ENCODE measurements at regions not wholly inside any gene's neighbourhood (a gene's known extent, or its start where the extent isn't known, plus 50 kb on each side); places are given as distances from the start of the nearest gene placed in this dataset.
A peak's percentile ranks its signal among the peaks of the same experiment; 100 is the strongest.
"Not testable (repeated sequence)": the region's sequence is repeated elsewhere in the genome, so short reads cannot be mapped to it uniquely, and the experiment has no call there.

- no peak overlapping the region for H2AFZ ChIP-seq (ENCODE audit: low read depth, low read length)
- H3K9me3 ChIP-seq (ENCODE audit: low read length), result peaks cover 4% of the 10 kb centered on the region
- no peak overlapping the region for H3K4me3 ChIP-seq (ENCODE audit: low read length)
- H3K36me3 ChIP-seq (ENCODE audit: insufficient read depth, low read length), result no peaks in the 10 kb centered on the region
- H3K27me3 ChIP-seq (ENCODE audit: insufficient read depth, low read length), result no peaks in the 10 kb centered on the region
- no peaks in the 10 kb centered on the region for H3K4me1 ChIP-seq (ENCODE audit: insufficient read depth, low read length)
These were observed 102.9 kb downstream of the LRRN1 start for GRCh38 chr3:3902161-3902560.

DNA sequence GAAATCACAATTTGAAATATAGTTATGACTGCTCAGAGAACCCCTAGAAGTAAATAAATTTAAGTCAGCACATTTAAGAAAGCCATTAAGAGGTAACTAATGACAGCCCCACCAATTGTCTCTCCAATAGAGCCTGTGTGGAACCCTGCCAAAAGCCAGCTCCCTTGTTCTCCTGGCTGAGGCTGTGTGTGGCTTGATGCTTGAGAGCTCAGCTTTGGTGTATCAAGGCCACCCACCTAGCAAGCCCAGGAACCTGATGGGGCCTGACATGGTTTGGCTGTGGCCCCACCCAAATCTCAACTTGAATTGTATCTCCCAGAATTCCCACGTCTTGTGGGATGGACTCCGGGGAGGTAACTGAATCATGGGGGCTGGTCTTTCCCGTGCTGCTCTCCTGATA lies 106.9 kb downstream of the LRRN1 start:
- Histone ChIP-seq H3K27me3 (ENCODE audit: insufficient read depth, low read length) (no peaks in the 10 kb centered on the region), H3K9me3 (ENCODE audit: low read length) (peaks cover 3% of the 10 kb centered on the region), H3K4me3 (ENCODE audit: low read length) (no peak overlapping the region), H3K4me1 (ENCODE audit: insufficient read depth, low read length) (no peaks in the 10 kb centered on the region), H3K36me3 (ENCODE audit: insufficient read depth, low read length) (no peaks in the 10 kb centered on the region), H2AFZ (ENCODE audit: low read depth, low read length) (no peak overlapping the region)

GRCh38 chr3:3907023-3907422 lies 107.8 kb downstream of the LRRN1 start:
- Histone ChIP-seq H3K9me3 (ENCODE audit: low read length) (peaks cover 3% of the 10 kb centered on the region), H3K4me1 (ENCODE audit: insufficient read depth, low read length) (no peaks in the 10 kb centered on the region), H3K4me3 (ENCODE audit: low read length) (no peak overlapping the region), H3K27me3 (ENCODE audit: insufficient read depth, low read length) (no peaks in the 10 kb centered on the region), H2AFZ (ENCODE audit: low read depth, low read length) (no peak overlapping the region), H3K36me3 (ENCODE audit: insufficient read depth, low read length) (no peaks in the 10 kb centered on the region)

DNA sequence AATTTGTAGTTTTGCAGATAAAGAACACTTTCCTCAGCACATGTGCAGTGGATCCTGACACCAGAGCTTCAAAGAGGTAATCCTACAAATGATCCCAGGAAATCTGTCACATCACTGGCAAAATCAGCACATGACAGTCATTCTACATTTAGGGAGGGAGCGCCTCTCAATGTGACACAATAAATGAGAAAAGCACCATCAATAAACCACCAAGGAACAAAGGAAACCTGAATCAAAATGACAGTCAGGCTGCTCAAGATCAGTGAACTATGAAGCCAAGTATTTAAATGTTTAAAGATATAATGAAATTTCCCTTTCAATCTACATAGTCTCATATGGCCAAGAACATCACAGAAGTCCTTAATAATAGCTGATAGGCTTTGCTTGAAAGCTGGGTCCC lies 119.5 kb downstream of the LRRN1 start:
- H3K9me3 ChIP-seq (ENCODE audit: low read length), result no peaks in the 10 kb centered on the region
- H3K4me3 ChIP-seq (ENCODE audit: low read length), result no peak overlapping the region
- H2AFZ ChIP-seq (ENCODE audit: low read depth, low read length), result no peak overlapping the region
- H3K36me3 ChIP-seq (ENCODE audit: insufficient read depth, low read length), result no peaks in the 10 kb centered on the region
- no peaks in the 10 kb centered on the region for H3K27me3 ChIP-seq (ENCODE audit: insufficient read depth, low read length)
- H3K4me1 ChIP-seq (ENCODE audit: insufficient read depth, low read length), result peaks cover 30% of the 10 kb centered on the region

DNA sequence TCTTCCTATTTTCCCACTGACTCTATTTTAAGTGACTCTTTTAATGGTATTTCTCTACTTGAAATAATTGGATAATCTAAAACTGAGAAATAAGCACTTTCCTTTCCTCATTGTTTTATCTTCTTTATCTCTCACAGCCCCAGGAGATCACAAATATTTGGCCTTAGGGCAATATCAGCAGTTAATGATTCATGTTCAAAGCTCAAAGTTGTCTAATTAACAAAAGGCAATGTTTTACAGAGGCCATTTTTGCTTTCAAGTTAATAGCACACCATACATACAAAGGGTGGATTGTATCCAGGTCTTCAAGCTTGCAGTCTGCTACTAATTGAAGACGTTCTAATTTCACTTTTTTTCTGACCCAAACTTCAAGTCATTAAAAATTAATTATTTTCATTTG lies 120.1 kb downstream of the LRRN1 start:
- Histone ChIP-seq H2AFZ (ENCODE audit: low read depth, low read length) (no peak overlapping the region), H3K4me3 (ENCODE audit: low read length) (no peak overlapping the region), H3K4me1 (ENCODE audit: insufficient read depth, low read length) (peaks cover 30% of the 10 kb centered on the region), H3K27me3 (ENCODE audit: insufficient read depth, low read length) (no peaks in the 10 kb centered on the region), H3K9me3 (ENCODE audit: low read length) (no peaks in the 10 kb centered on the region), H3K36me3 (ENCODE audit: insufficient read depth, low read length) (no peaks in the 10 kb centered on the region)

DNA sequence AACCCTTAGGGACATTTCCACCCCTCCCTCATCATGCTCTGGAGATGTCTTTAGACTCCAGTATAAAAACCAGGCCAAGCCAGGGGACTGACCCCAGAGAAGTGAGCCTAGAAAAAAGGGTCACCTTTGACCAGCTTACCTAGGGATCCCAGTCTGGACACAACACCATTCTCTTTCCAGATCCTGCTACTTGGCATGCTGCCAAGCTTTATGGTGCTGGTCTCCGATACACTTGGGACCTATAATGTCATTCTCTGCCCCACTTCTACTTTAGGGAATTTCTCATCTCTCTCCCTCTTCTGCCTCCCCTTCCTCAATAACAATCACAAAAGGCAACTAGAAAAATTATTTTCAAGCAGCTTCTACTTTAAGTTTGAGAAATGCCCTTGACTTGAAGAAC lies 124.4 kb downstream of the LRRN1 start:
- H3K27me3 ChIP-seq (ENCODE audit: insufficient read depth, low read length), result no peaks in the 10 kb centered on the region
- no peak overlapping the region for H3K4me3 ChIP-seq (ENCODE audit: low read length)
- no peaks in the 10 kb centered on the region for H3K9me3 ChIP-seq (ENCODE audit: low read length)
- no peaks in the 10 kb centered on the region for H3K36me3 ChIP-seq (ENCODE audit: insufficient read depth, low read length)
- H3K4me1 ChIP-seq (ENCODE audit: insufficient read depth, low read length), result peaks cover 8% of the 10 kb centered on the region
- H2AFZ ChIP-seq (ENCODE audit: low read depth, low read length), result no peak overlapping the region

DNA sequence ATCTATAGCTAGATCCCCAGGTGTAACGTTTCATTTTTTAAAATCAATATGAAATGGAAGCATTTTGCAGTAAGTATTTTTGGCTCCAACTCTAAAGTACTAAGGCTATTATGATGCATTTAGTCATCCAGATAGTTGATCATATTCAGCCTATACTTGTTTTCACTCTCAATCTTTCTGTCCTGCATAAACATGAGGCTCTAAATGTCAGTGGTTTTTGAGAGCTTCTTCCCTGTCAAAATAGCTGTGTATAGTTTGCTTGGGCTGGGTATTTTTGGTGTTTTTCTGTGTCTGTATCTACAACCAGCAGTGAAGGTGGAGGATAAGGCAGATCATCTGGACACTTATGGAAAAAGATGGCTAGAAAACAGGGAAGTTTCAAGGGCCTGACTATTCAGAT lies 128.0 kb downstream of the LRRN1 start:
- no peaks in the 10 kb centered on the region for H3K36me3 ChIP-seq (ENCODE audit: insufficient read depth, low read length)
- H3K4me1 ChIP-seq (ENCODE audit: insufficient read depth, low read length), result no peaks in the 10 kb centered on the region
- H3K27me3 ChIP-seq (ENCODE audit: insufficient read depth, low read length), result no peaks in the 10 kb centered on the region
- H3K9me3 ChIP-seq (ENCODE audit: low read length), result no peaks in the 10 kb centered on the region
- no peak overlapping the region for H3K4me3 ChIP-seq (ENCODE audit: low read length)
- no peak overlapping the region for H2AFZ ChIP-seq (ENCODE audit: low read depth, low read length)

- Histone ChIP-seq H2AFZ (ENCODE audit: low read depth, low read length) (no peak overlapping the region), H3K9me3 (ENCODE audit: low read length) (no peaks in the 10 kb centered on the region), H3K27me3 (ENCODE audit: insufficient read depth, low read length) (no peaks in the 10 kb centered on the region), H3K36me3 (ENCODE audit: insufficient read depth, low read length) (no peaks in the 10 kb centered on the region), H3K4me3 (ENCODE audit: low read length) (no peak overlapping the region), H3K4me1 (ENCODE audit: insufficient read depth, low read length) (no peaks in the 10 kb centered on the region)
These were observed 128.7 kb downstream of the LRRN1 start for GRCh38 chr3:3927965-3928364.

GRCh38 chr3:3941380-3941779 lies 142.1 kb downstream of the LRRN1 start:
- H2AFZ ChIP-seq (ENCODE audit: low read depth, low read length), result peak overlapping the region; percentile 36
- not testable (repeated sequence) for H3K27me3 ChIP-seq (ENCODE audit: insufficient read depth, low read length); H3K9me3 ChIP-seq (ENCODE audit: low read length); H3K4me1 ChIP-seq (ENCODE audit: insufficient read depth, low read length); H3K4me3 ChIP-seq (ENCODE audit: low read length); H3K36me3 ChIP-seq (ENCODE audit: insufficient read depth, low read length)

GRCh38 chr3:3951071-3951470 lies 151.8 kb downstream of the LRRN1 start:
- Histone ChIP-seq H3K4me1 (ENCODE audit: insufficient read depth, low read length) (no peaks in the 10 kb centered on the region), H3K27me3 (ENCODE audit: insufficient read depth, low read length) (no peaks in the 10 kb centered on the region)

GRCh38 chr3:3951501-3951900 lies 152.3 kb downstream of the LRRN1 start:
- no peak overlapping the region for H2AFZ ChIP-seq (ENCODE audit: low read depth, low read length)
- no peak overlapping the region for H3K4me3 ChIP-seq (ENCODE audit: low read length)
- H3K9me3 ChIP-seq (ENCODE audit: low read length), result no peaks in the 10 kb centered on the region
- H3K27me3 ChIP-seq (ENCODE audit: insufficient read depth, low read length), result no peaks in the 10 kb centered on the region
- no peaks in the 10 kb centered on the region for H3K36me3 ChIP-seq (ENCODE audit: insufficient read depth, low read length)
- H3K4me1 ChIP-seq (ENCODE audit: insufficient read depth, low read length), result no peaks in the 10 kb centered on the region

More at GRCh38 chr3:3951071-3951470, 151.8 kb downstream of the LRRN1 start:
- H3K36me3 ChIP-seq (ENCODE audit: insufficient read depth, low read length), result no peaks in the 10 kb centered on the region
- H3K4me3 ChIP-seq (ENCODE audit: low read length), result no peak overlapping the region
- H3K9me3 ChIP-seq (ENCODE audit: low read length), result no peaks in the 10 kb centered on the region
- H2AFZ ChIP-seq (ENCODE audit: low read depth, low read length), result no peak overlapping the region

- H3K9me3 ChIP-seq (ENCODE audit: low read length), result not testable (repeated sequence)
- H3K4me3 ChIP-seq (ENCODE audit: low read length), result peak overlapping the region; percentile 42
These were observed 163.6 kb downstream of the LRRN1 start for GRCh38 chr3:3962867-3963266.

DNA sequence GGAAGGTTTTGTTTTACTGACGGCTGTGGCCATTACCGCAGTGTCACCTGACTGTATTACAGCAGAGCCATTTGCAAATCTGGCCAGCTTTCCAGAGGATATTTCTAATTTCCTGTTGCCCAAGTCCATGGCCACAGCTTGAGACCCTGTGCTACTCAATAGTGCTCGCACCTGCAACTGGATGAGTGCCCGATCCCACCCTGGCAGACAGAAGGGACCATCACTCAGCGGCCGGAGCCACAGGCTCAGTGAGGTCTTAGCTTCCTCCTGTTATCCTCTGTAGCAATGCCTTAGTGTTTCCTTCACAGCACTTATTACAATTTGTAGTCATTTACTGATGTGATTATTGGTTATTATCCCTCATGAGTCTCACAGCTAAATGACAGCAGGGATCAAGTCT lies 184.8 kb downstream of the LRRN1 start:
- Histone ChIP-seq H3K27me3 (ENCODE audit: insufficient read depth, low read length) (no peaks in the 10 kb centered on the region), H3K4me1 (ENCODE audit: insufficient read depth, low read length) (no peaks in the 10 kb centered on the region), H3K4me3 (ENCODE audit: low read length) (no peak overlapping the region), H3K9me3 (ENCODE audit: low read length) (no peaks in the 10 kb centered on the region), H2AFZ (ENCODE audit: low read depth, low read length) (no peak overlapping the region), H3K36me3 (ENCODE audit: insufficient read depth, low read length) (no peaks in the 10 kb centered on the region)

More at GRCh38 chr3:3962867-3963266, 163.6 kb downstream of the LRRN1 start:
- H3K4me1 ChIP-seq (ENCODE audit: insufficient read depth, low read length); H2AFZ ChIP-seq (ENCODE audit: low read depth, low read length); H3K27me3 ChIP-seq (ENCODE audit: insufficient read depth, low read length); H3K36me3 ChIP-seq (ENCODE audit: insufficient read depth, low read length): not testable (repeated sequence)

GRCh38 chr3:3991598-3991997 lies 192.4 kb downstream of the LRRN1 start:
- H3K4me1 ChIP-seq (ENCODE audit: insufficient read depth, low read length), result no peaks in the 10 kb centered on the region
- no peaks in the 10 kb centered on the region for H3K9me3 ChIP-seq (ENCODE audit: low read length)
- H2AFZ ChIP-seq (ENCODE audit: low read depth, low read length), result no peak overlapping the region
- H3K4me3 ChIP-seq (ENCODE audit: low read length), result no peak overlapping the region
- H3K27me3 ChIP-seq (ENCODE audit: insufficient read depth, low read length), result no peaks in the 10 kb centered on the region
- H3K36me3 ChIP-seq (ENCODE audit: insufficient read depth, low read length), result no peaks in the 10 kb centered on the region
